B cell (primary cell): ENCODE measurements at regions not wholly inside any gene's neighbourhood (a gene's known extent, or its start where the extent isn't known, plus 50 kb on each side); places are given as distances from the start of the nearest gene placed in this dataset.

Experiments
- CTCF ChIP-seq: fragments of 200-600 bp; IDR thresholded peaks from one replicate; pipeline ENCODE4 v1.8.0; 2022; ENCODE audit warnings: antibody characterized with exemption, mild to moderate bottlenecking
- EZH2 ChIP-seq: IDR thresholded peaks from 2 replicates; pipeline ENCODE4 v1.6.1; 2012; ENCODE audit warnings: borderline replicate concordance, low read depth, mild to moderate bottlenecking, moderate library complexity, low read length; ENCODE audit not compliant: insufficient read depth, poor library complexity, severe bottlenecking

GRCh38 chr7:54336800-54337199 lies 205.4 kb upstream of the VSTM2A start:
- TF ChIP-seq CTCF (no peak), EZH2 (no peak)
